Osteoblast (primary cell): ENCODE measurements at regions not wholly inside any gene's neighbourhood (a gene's known extent, or its start where the extent isn't known, plus 50 kb on each side); places are given as distances from the start of the nearest gene placed in this dataset.

Experiments
- DNase-seq: peaks from one replicate; pipeline ENCODE4 v3.0.0; 2011; ENCODE audit warnings: low spot score, mixed read lengths; ENCODE audit not compliant: insufficient read length; ENCODE audit errors: missing footprints
- H2AFZ ChIP-seq: 2 replicates; pipeline ENCODE4 v1.6.0; 2011; ENCODE audit warnings: mild to moderate bottlenecking, low read length
- H3K27ac ChIP-seq: 2 replicates; pipeline ENCODE4 v1.5.1; 2011; ENCODE audit warnings: mild to moderate bottlenecking, low read depth, low read length, moderate library complexity
- H3K27me3 ChIP-seq: 2 replicates; pipeline ENCODE4 v1.6.0; 2012; ENCODE audit warnings: mild to moderate bottlenecking, control low read depth, inconsistent platforms, low read length, moderate library complexity; ENCODE audit not compliant: insufficient read depth
- H3K36me3 ChIP-seq: 2 replicates; pipeline ENCODE4 v1.5.1; 2011; ENCODE audit warnings: mild to moderate bottlenecking, low read length, control low read depth, moderate library complexity; ENCODE audit not compliant: insufficient read depth
- H3K4me1 ChIP-seq: 2 replicates; pipeline ENCODE4 v1.5.1; 2011; ENCODE audit warnings: mild to moderate bottlenecking, low read length, control low read depth, moderate library complexity; ENCODE audit not compliant: insufficient read depth
- H3K4me2 ChIP-seq: 2 replicates; pipeline ENCODE4 v1.6.0; 2011; ENCODE audit warnings: mild to moderate bottlenecking, low read length; ENCODE audit not compliant: insufficient read depth
- H3K4me3 ChIP-seq: fragments of 200-600 bp; sonication (generic); 3 replicates; pipeline ENCODE4 v1.5.1; 2012; ENCODE audit warnings: mild to moderate bottlenecking, low read length, inconsistent platforms; ENCODE audit not compliant: insufficient read depth
- H3K79me2 ChIP-seq: 2 replicates; pipeline ENCODE4 v1.6.0; 2012; ENCODE audit warnings: mild to moderate bottlenecking, low read length, control low read depth, inconsistent platforms; ENCODE audit not compliant: insufficient read depth
- H3K9me3 ChIP-seq: 2 replicates; pipeline ENCODE4 v1.5.1; 2011; ENCODE audit warnings: low read depth, low read length, control low read depth
- H4K20me1 ChIP-seq: 2 replicates; pipeline ENCODE4 v1.6.0; 2012; ENCODE audit warnings: mild to moderate bottlenecking, low read length, control low read depth; ENCODE audit not compliant: insufficient read depth
- CTCF ChIP-seq: IDR thresholded peaks from 2 replicates; pipeline ENCODE4 v1.5.1; 2011; ENCODE audit warnings: mild to moderate bottlenecking, low read depth, low read length, moderate library complexity; ENCODE audit errors: extremely low read depth

- no peak overlapping the region for H3K4me3 ChIP-seq
- H3K9me3 ChIP-seq = no peaks in the 10 kb centered on the region
- no peaks in the 10 kb centered on the region for H3K4me1 ChIP-seq
- no peaks in the 10 kb centered on the region for H3K79me2 ChIP-seq
- no peaks in the 10 kb centered on the region for H3K36me3 ChIP-seq
- no peak for DNase-seq
- H4K20me1 ChIP-seq = no peaks in the 10 kb centered on the region
- no peak overlapping the region for H2AFZ ChIP-seq
- H3K4me2 ChIP-seq = no peak overlapping the region
- no peak overlapping the region for H3K27ac ChIP-seq
- TF ChIP-seq CTCF = no peak
- no peaks in the 10 kb centered on the region for H3K27me3 ChIP-seq
Observed at GRCh38 chr17:51533219-51533618, 272.9 kb downstream of the UTP18 start.

- Histone ChIP-seq H3K27me3 (no peaks in the 10 kb centered on the region), H3K79me2 (no peaks in the 10 kb centered on the region), H4K20me1 (no peaks in the 10 kb centered on the region), H3K4me3 (no peak overlapping the region), H3K36me3 (no peaks in the 10 kb centered on the region), H2AFZ (no peak overlapping the region), H3K4me1 (no peaks in the 10 kb centered on the region), H3K9me3 (no peaks in the 10 kb centered on the region), H3K4me2 (no peak overlapping the region), H3K27ac (no peak overlapping the region)
- DNase-seq = no peak
- no peak for TF ChIP-seq CTCF
Observed at GRCh38 chr17:51533821-51534220, 273.5 kb downstream of the UTP18 start.

DNA sequence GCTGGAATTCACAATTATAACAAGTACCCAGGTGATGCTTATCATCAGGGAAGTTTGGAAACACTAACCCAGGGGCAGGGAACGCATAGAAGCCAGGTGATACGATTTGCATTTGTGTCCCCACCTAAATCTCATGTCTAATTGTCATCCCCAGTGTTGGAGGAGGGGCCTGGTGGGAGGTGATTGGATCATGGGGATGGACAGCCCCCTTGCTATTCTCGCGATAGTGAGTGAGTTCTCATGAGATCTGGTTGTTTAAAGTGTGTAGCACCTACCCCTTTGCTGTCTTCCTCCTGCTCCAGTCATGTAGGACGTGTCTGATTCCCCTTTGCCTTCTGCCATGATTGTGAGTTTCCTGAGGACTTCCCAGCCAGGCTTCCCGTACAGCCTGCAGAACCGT, 276.3 kb downstream of the UTP18 start:
- Histone ChIP-seq H2AFZ (no peak overlapping the region), H3K4me3 (no peak overlapping the region), H3K4me1 (no peaks in the 10 kb centered on the region), H3K36me3 (no peaks in the 10 kb centered on the region), H4K20me1 (no peaks in the 10 kb centered on the region), H3K79me2 (no peaks in the 10 kb centered on the region), H3K4me2 (no peak overlapping the region), H3K27me3 (no peaks in the 10 kb centered on the region), H3K27ac (no peak overlapping the region), H3K9me3 (no peaks in the 10 kb centered on the region)
- no peak for DNase-seq
- TF ChIP-seq CTCF = no peak

GRCh38 chr17:51537996-51538550, 277.7 kb downstream of the UTP18 start:
- Histone ChIP-seq H3K9me3 (no peaks in the 10 kb centered on the region), H3K4me3 (no peak overlapping the region), H3K27ac (no peak overlapping the region), H3K27me3 (no peaks in the 10 kb centered on the region), H4K20me1 (no peaks in the 10 kb centered on the region), H3K36me3 (no peaks in the 10 kb centered on the region), H3K4me2 (no peak overlapping the region), H3K4me1 (no peaks in the 10 kb centered on the region), H3K79me2 (no peaks in the 10 kb centered on the region), H2AFZ (no peak overlapping the region)
- DNase-seq = no peak
- no peak for TF ChIP-seq CTCF
